Upper lobe of left lung (tissue), 4 donors: ENCODE measurements at regions not wholly inside any gene's neighbourhood (a gene's known extent, or its start where the extent isn't known, plus 50 kb on each side); places are given as distances from the start of the nearest gene placed in this dataset.

ENCODE experiments used
- POLR2A ChIP-seq, 4 donors: fragments of 450-650 bp; IDR thresholded peaks; one replicate each; pipeline ENCODE4 v1.5.1; 2016 to 2017; ENCODE audit warnings: antibody characterized with exemption in 4 of 4, mild to moderate bottlenecking in 2 of 4
- TF ChIP-seq, protein P1 (sequence below), 6 experiments: fragments of 450-650 bp in 4 of 6; fragments of 200-600 bp in 2 of 6; sonication (generic) in 2 of 6; IDR thresholded peaks; one replicate each; pipeline ENCODE4 v1.5.1; 2016 to 2019; ENCODE audit warnings: antibody characterized with exemption in 6 of 6

DNA sequence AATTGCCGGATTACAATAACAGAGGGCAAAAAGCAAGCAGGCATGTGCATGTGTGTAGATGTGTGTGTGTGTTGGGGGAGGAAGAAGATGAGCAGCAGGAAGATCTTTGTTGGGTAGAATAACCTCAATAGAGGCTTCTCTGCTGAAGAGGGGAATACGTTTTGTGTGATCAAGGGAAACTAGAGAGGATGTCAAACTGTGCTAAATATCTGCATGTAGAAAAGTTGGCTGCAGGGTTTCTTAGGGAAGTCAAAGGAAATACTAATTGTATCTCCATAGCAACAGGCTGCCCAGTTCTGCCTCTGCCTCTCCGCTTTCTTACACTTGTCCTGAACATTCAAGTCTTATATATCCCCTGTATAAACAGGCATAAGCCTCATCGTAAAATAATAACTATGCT, 190.1 kb upstream of the RND3 start:
- TF ChIP-seq, protein P1, sequence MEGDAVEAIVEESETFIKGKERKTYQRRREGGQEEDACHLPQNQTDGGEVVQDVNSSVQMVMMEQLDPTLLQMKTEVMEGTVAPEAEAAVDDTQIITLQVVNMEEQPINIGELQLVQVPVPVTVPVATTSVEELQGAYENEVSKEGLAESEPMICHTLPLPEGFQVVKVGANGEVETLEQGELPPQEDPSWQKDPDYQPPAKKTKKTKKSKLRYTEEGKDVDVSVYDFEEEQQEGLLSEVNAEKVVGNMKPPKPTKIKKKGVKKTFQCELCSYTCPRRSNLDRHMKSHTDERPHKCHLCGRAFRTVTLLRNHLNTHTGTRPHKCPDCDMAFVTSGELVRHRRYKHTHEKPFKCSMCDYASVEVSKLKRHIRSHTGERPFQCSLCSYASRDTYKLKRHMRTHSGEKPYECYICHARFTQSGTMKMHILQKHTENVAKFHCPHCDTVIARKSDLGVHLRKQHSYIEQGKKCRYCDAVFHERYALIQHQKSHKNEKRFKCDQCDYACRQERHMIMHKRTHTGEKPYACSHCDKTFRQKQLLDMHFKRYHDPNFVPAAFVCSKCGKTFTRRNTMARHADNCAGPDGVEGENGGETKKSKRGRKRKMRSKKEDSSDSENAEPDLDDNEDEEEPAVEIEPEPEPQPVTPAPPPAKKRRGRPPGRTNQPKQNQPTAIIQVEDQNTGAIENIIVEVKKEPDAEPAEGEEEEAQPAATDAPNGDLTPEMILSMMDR (IDR thresholded peaks at IDR 0.05), result no peak
- TF ChIP-seq POLR2A (IDR thresholded peaks at IDR 0.05), result no peak
